Gastrocnemius medialis (tissue), 4 donors: ENCODE measurements at regions not wholly inside any gene's neighbourhood (a gene's known extent, or its start where the extent isn't known, plus 50 kb on each side); places are given as distances from the start of the nearest gene placed in this dataset.

Experiments
- POLR2A ChIP-seq, 2 donors: fragments of 450-650 bp; IDR thresholded peaks; one replicate each; pipeline ENCODE4 v1.6.1; 2017; ENCODE audit warnings: antibody characterized with exemption in 2 of 2, mild to moderate bottlenecking in 2 of 2, moderate library complexity in 2 of 2
- TF ChIP-seq, protein P1 (sequence below), 5 experiments: fragments of 450-650 bp in 3 of 5; fragments of 200-600 bp in 2 of 5; sonication (generic) in 2 of 5; IDR thresholded peaks in 4 of 5; conservative IDR thresholded peaks in 1 of 5; 1 replicate in 4 of 5; 2 replicates in 1 of 5; pipeline ENCODE4 v1.5.1; 2016 to 2019; ENCODE audit warnings: antibody characterized with exemption in 5 of 5, mild to moderate bottlenecking in 3 of 5, moderate library complexity in 3 of 5

DNA sequence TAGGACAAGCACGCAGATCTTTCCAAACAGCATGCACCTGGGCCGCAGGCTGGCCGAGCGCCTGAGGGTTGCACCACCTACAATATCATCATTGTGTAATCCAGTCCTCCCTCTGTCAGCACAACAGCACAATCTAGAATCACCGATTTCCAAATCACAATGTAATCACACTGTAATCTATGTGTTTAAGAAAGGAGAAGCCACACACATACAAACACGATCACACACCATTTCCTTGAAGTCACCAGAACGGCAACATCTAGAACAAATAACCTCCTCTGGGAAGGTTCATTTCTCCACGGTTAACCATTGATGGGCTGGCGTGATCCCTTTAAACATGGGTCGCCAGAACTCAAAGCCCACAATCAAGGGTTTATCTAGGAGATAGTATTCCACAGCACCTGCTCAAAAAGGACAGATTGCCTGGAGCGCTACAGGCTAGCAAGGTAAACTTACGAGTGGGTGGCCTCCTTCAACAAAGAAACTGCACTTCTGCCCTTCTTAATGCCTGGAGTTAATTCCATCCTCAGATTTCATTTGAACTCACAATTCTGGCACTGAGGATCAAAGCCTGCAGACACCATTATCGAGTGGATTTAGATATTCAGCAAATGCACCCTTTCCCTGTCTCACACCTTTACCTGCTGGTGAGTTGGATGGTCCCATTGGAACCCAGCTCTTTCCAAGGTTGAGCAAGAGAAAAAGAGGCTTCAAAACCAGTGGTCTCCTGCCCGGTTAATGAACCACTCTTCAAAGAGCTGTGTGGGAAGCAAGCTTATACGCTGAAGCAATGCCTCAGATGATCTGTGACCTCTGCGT, 83.8 kb upstream of the FOXQ1 start:
- TF ChIP-seq, protein P1, sequence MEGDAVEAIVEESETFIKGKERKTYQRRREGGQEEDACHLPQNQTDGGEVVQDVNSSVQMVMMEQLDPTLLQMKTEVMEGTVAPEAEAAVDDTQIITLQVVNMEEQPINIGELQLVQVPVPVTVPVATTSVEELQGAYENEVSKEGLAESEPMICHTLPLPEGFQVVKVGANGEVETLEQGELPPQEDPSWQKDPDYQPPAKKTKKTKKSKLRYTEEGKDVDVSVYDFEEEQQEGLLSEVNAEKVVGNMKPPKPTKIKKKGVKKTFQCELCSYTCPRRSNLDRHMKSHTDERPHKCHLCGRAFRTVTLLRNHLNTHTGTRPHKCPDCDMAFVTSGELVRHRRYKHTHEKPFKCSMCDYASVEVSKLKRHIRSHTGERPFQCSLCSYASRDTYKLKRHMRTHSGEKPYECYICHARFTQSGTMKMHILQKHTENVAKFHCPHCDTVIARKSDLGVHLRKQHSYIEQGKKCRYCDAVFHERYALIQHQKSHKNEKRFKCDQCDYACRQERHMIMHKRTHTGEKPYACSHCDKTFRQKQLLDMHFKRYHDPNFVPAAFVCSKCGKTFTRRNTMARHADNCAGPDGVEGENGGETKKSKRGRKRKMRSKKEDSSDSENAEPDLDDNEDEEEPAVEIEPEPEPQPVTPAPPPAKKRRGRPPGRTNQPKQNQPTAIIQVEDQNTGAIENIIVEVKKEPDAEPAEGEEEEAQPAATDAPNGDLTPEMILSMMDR (IDR thresholded peaks at IDR 0.05 in 4 of 5, conservative IDR thresholded peaks at IDR 0.05 in 1 of 5): no peak
- no peak for TF ChIP-seq POLR2A (IDR thresholded peaks at IDR 0.05)
